Mucosa of descending colon (tissue), 3 donors: ENCODE measurements at regions not wholly inside any gene's neighbourhood (a gene's known extent, or its start where the extent isn't known, plus 50 kb on each side); places are given as distances from the start of the nearest gene placed in this dataset.

ENCODE experiments used
- ATAC-seq: fragments of 200-7000 bp; cut with Tn5 transposase; one replicate; pipeline ENCODE4 v1.9.1; 2020; ENCODE audit warnings: mild to moderate bottlenecking, moderate library complexity
- DNase-seq, 3 donors: peaks; one replicate each; pipeline ENCODE4 v3.0.0-alpha.2; 2020
- H3K36me3 ChIP-seq: fragments of 200-600 bp; one replicate; pipeline ENCODE4 v1.8.0; 2021; ENCODE audit warnings: low read depth, mild to moderate bottlenecking
- H3K4me1 ChIP-seq: fragments of 200-600 bp; one replicate; pipeline ENCODE4 v1.8.0; 2021; ENCODE audit warnings: low read depth, mild to moderate bottlenecking
- H3K4me3 ChIP-seq: fragments of 200-600 bp; one replicate; pipeline ENCODE4 v1.8.0; 2021; ENCODE audit warnings: mild to moderate bottlenecking
- H3K9me3 ChIP-seq: fragments of 200-600 bp; one replicate; pipeline ENCODE4 v1.8.0; 2021; ENCODE audit warnings: mild to moderate bottlenecking
- intact Hi-C, 2 donors: fragments of 100-400 bp; cut with DNase I in 1 of 2; cut with micrococcal nuclease in 1 of 2; formaldehyde crosslinking; loops; one replicate each; pipeline versions ENCODE4 v1.11.0 to v1.11.1; 2022; cut with DNase I, micrococcal nuclease
- TF ChIP-seq, protein P1 (sequence below): fragments of 200-600 bp; IDR thresholded peaks from one replicate; pipeline ENCODE4 v1.8.0; 2022; ENCODE audit warnings: antibody characterized with exemption, mild to moderate bottlenecking
- donor health status: DM: no; HTN: no; CAD: no; lungs with moderate emphysema.
- donor health status: DM: no; HTN: no; CAD: no.
- donor health status: DM: no; HTN: yes; CAD: no.

DNA sequence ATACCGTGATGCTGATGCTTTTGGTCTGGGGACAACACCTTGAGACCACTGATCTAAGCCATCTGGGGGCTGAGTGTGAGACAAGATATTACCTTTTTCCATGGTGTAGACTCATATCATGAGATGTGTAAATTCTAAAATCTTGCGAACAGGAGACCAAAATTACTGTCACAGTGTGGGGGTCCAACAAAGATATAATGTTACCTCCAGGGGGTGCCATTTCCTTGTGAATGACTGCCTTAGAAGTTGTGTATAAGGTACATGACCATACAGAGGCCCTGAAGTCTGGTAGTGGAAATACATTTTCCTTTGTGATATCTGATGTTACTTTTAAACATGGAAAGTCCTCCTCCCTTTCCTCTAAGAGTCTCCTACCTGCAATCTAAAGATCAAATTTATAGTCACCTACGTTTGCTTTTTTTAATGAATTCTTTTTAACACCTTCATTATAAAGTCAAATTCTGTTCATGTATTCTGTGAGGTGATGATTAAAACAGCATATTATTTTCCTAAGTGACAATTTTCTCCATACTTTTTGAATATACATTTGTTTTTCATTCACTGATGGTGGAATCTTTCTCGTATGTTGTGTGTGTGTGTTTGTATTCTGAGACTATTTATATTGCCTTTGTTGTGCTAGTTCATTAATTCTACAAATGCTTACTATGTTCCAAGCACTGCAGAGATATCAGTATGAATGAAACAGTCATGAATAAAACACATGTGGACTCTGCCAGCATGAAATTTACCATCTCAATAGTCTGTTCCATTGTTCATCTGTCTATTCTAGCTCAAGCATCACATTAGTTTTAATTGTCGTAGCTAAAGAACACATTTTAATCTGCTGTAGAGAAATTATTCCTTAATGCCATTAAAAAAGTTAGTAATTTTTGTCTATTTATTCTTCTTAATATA lies 113.7 kb downstream of the RFC3 start:
- ATAC-seq (peak; percentile 57), DNase-seq (peak in 1 of 3 donors; percentile 61)
- no peaks in the 10 kb centered on the region for H3K9me3 ChIP-seq
- intact Hi-C loops: loop anchor here in 1 of 2 donors (2.0 kb wide), 1 partner anchor 1233 kb away; no protein-coding TSS in a partner anchor
- H3K4me1 ChIP-seq: no peaks in the 10 kb centered on the region
- TF ChIP-seq, protein P1, sequence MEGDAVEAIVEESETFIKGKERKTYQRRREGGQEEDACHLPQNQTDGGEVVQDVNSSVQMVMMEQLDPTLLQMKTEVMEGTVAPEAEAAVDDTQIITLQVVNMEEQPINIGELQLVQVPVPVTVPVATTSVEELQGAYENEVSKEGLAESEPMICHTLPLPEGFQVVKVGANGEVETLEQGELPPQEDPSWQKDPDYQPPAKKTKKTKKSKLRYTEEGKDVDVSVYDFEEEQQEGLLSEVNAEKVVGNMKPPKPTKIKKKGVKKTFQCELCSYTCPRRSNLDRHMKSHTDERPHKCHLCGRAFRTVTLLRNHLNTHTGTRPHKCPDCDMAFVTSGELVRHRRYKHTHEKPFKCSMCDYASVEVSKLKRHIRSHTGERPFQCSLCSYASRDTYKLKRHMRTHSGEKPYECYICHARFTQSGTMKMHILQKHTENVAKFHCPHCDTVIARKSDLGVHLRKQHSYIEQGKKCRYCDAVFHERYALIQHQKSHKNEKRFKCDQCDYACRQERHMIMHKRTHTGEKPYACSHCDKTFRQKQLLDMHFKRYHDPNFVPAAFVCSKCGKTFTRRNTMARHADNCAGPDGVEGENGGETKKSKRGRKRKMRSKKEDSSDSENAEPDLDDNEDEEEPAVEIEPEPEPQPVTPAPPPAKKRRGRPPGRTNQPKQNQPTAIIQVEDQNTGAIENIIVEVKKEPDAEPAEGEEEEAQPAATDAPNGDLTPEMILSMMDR: no peak
- no peaks in the 10 kb centered on the region for H3K36me3 ChIP-seq
- no peak overlapping the region for H3K4me3 ChIP-seq

DNA sequence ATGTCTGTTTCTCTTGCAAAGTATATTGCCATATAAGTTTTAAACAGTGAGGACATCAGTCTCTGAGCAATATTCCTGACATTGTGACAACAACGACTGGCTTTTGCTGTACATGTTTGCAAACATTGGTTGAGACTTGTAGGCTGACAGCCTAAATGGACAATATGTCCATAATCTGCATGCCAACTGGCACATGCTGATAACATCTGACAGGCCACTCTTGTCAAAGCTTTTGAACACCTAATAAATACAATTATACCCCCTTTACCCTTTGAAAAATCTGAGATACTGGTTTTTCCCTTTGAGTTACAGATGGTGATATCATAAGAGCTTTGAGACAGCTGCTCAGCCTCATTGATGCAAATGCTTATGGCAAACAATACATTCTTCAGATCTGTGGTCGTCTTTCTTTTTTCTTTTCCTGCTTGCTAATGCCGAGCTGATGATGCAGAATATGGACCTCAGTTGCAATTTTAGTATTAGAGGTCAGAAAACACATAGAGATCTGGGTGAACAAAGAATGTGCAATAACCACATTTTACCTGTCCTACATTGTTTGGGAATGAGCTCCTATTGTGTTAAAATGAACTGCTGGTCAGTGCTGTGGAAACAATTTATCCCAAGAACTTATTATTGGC lies 114.9 kb downstream of the RFC3 start:
- no peaks in the 10 kb centered on the region for H3K4me1 ChIP-seq
- no peak for ATAC-seq
- no peaks in the 10 kb centered on the region for H3K9me3 ChIP-seq
- intact Hi-C loops: no loop called here
- TF ChIP-seq, protein P1: no peak
- H3K4me3 ChIP-seq: no peak overlapping the region
- DNase-seq: no peak
- no peaks in the 10 kb centered on the region for H3K36me3 ChIP-seq

DNA sequence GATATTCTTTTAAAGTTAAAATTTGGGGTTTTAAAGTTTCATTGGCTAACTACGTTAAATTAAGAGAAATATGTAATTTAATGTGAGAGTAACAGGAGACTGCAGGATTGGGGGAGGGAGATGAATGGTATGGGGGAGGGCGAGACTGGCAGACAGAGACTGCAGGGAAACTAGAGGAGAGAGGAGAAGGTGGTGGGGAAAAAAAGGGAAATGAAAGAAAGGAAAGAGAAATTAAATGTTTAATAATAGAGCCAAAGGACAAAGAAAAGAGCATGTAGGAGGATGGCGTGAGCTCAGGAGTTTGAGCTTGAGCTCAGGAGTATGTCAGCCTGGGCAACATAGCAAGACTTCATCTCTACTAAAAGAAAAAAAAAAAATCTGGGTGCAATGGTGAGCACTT lies 115.9 kb downstream of the RFC3 start:
- Histone ChIP-seq H3K4me1 (no peaks in the 10 kb centered on the region), H3K36me3 (no peaks in the 10 kb centered on the region), H3K4me3 (no peak overlapping the region), H3K9me3 (no peaks in the 10 kb centered on the region)
- intact Hi-C loops: no loop called here
- ATAC-seq (no peak), DNase-seq (no peak)
- TF ChIP-seq, protein P1: no peak

DNA sequence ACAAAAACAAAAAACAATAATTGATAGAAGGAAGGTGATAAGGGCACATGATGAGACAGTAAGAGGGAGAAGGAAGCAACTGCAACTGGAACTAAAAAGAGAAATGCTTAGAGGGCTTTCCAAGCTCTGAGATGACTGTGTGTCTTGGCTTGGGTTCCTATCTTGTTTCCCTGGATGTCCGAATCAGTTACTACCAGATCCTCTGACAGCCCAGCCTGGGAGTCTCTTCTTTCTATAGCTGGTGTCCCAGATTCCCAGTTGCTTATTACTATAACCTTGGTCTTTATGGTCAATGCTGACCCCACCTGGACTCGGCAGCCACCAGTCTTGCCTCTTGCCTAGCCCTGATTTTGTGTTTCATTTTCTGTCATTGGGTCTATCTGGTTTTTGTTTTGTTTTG lies 116.4 kb downstream of the RFC3 start:
- H3K36me3 ChIP-seq: no peaks in the 10 kb centered on the region
- no peak for DNase-seq
- H3K4me1 ChIP-seq: no peaks in the 10 kb centered on the region
- intact Hi-C loops: no loop called here
- no peaks in the 10 kb centered on the region for H3K9me3 ChIP-seq
- H3K4me3 ChIP-seq: no peak overlapping the region
- TF ChIP-seq, protein P1: no peak
- ATAC-seq: no peak

DNA sequence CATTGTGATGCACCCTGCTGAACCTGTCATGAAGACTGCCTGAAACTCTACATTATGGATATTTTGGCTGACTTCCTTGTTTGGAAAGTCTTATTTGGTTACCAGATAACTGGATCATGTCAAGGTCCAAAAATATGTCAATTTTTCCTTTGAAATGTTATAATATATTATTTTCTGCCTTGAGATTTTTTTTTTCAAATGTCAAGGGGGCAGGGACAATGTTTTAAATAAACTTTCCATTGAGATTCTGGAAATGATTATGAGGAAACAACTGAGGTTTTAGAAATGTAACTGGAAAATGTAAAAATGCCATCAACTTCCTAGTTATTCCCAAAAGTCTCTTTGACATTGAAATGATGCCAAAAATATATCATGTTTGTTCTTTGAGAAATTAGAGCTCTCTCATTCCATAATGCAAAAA lies 117.0 kb downstream of the RFC3 start:
- Histone ChIP-seq H3K4me3 (no peak overlapping the region), H3K9me3 (no peaks in the 10 kb centered on the region), H3K4me1 (no peaks in the 10 kb centered on the region), H3K36me3 (no peaks in the 10 kb centered on the region)
- DNase-seq (no peak), ATAC-seq (no peak)
- TF ChIP-seq, protein P1: no peak
- intact Hi-C loops: no loop called here
